WI38 (cell line): ENCODE measurements at regions not wholly inside any gene's neighbourhood (a gene's known extent, or its start where the extent isn't known, plus 50 kb on each side); places are given as distances from the start of the nearest gene placed in this dataset.
"Not testable (repeated sequence)": the region's sequence is repeated elsewhere in the genome, so short reads cannot be mapped to it uniquely, and the experiment has no call there.

ENCODE experiments used
- H3K4me3 ChIP-seq: 2 replicates; pipeline ENCODE4 v1.5.1; 2011; ENCODE audit warnings: low read depth, mild to moderate bottlenecking, control low read depth, low read length
- TF ChIP-seq, protein P1 (sequence below): IDR thresholded peaks from 2 replicates; pipeline ENCODE4 v1.5.1; 2012; ENCODE audit warnings: low read depth, mild to moderate bottlenecking, control low read depth, low read length

DNA sequence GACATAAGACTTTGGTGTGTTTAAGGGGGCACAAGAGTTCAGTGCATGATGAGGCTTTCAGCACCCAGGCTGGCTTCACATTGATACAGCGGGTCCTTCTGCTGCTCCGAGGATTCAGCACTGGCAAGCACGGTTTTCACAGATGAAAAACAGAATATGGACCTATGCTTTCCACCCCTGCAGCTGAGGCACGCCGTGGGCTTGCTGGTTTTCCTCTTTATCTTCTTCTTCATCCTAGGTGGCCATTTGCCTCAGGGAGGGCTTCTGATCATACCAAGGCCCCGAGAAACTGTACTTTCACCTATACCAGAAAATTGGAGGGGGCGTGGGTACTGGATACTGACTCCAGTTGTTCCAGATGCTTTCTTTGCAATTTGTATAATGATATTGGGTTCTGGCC is 277.1 kb upstream of the ZNF32 start:
- TF ChIP-seq, protein P1, sequence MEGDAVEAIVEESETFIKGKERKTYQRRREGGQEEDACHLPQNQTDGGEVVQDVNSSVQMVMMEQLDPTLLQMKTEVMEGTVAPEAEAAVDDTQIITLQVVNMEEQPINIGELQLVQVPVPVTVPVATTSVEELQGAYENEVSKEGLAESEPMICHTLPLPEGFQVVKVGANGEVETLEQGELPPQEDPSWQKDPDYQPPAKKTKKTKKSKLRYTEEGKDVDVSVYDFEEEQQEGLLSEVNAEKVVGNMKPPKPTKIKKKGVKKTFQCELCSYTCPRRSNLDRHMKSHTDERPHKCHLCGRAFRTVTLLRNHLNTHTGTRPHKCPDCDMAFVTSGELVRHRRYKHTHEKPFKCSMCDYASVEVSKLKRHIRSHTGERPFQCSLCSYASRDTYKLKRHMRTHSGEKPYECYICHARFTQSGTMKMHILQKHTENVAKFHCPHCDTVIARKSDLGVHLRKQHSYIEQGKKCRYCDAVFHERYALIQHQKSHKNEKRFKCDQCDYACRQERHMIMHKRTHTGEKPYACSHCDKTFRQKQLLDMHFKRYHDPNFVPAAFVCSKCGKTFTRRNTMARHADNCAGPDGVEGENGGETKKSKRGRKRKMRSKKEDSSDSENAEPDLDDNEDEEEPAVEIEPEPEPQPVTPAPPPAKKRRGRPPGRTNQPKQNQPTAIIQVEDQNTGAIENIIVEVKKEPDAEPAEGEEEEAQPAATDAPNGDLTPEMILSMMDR: no peak
- no peak overlapping the region for H3K4me3 ChIP-seq

DNA sequence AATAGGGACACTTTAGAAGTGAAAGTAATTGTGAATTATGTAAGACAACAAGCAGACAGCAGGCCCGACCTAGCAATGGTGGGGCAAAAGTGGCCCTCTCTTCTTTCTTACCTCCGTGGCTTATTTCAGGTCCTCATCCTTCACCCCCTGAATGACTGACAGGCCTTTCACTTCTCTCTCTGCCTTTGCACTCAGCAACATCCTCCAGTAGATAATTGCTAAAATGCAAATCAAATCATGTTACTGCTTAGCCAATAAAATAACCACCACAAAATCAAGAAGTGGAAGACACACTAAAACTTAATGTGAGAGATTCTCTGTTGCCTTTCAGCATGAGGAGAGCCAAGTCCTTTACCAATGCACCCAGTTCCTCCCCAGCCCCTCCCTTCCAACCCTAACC is 274.6 kb upstream of the ZNF32 start:
- no peak overlapping the region for H3K4me3 ChIP-seq
- TF ChIP-seq, protein P1: no peak

DNA sequence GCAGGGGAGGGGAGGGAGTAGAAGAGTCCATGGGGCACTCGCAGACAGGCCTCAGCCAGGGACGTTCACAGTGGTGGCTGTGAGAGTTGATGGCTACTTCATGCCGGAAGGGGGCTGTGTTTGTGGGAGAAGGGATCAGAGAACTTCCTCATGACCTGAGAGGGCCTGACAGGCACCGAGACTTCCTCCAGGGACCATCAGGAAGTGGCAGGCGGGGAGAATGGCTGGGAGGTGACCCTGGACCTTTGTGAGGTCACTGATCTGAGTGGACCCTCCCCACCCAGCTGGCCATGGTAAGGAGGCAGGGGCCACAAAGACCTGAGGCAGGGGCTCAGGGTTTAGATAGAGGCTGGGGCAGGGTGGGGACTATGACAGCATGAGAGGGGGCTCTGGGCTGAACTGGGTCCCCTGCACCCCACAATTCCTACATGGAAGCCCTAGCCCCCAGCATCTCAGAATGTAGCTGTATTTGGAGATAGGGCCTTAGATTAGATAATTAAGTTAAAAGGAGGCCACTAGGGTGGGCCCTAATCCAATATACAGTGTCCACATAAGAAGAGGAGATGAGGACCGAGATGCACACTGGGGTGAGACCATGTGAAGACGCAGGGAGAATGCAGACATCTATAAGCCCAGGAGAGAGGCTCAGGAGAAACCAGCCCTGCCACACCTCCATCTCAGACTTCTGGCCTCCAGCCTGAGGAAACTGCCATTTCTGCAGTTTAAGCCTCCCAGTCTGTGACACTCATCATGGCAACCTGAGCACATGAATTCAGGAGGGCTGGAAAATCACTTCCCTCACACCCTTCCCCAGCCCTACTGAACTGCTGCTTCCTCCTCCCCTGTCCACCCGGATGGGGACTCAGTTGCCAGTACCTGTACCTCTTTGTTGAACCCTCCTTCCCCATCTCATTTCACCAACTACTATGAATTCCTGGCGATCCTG is 273.9 kb upstream of the ZNF32 start:
- TF ChIP-seq, protein P1: no peak
- no peak overlapping the region for H3K4me3 ChIP-seq

DNA sequence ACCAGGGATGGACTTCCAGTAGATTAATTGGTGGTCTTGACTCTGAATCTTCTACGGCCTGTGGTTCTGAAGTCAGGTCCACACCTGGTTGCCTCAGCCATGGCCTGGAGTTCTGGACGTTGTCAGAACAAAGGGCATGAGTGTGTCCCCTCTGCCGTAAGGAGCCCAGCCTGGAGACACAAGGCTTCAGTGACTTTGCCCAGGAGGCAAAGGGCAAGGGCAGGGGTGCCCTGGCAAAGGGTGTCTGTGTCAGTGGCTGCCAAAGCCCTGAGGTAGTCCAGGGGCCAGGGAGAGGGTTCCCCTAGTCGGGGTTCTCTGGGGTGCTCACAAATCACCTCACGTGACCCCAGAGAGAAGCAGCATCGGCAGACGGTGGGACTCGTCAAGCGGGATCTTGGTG is 273.2 kb upstream of the ZNF32 start:
- TF ChIP-seq, protein P1: no peak
- H3K4me3 ChIP-seq: no peak overlapping the region

DNA sequence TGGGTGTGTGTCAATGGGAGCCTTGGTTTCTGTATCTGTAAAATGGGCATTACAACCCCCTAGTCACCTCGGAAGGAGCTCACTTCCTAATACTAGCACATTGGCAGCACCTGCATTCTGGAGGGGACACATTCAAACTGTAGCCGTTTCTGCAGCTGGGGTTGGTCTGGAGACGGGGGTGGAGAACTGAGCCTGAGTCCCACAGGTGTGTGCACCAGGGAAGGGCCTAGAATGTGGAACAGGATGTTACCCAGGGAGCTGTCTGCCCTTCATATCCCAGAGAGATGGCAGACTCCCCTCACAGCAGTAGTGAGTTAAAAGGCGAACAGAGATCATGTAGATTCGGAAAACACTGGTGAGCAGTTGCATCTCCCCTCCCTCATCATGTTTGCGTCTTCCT is 272.8 kb upstream of the ZNF32 start:
- TF ChIP-seq, protein P1: no peak

DNA sequence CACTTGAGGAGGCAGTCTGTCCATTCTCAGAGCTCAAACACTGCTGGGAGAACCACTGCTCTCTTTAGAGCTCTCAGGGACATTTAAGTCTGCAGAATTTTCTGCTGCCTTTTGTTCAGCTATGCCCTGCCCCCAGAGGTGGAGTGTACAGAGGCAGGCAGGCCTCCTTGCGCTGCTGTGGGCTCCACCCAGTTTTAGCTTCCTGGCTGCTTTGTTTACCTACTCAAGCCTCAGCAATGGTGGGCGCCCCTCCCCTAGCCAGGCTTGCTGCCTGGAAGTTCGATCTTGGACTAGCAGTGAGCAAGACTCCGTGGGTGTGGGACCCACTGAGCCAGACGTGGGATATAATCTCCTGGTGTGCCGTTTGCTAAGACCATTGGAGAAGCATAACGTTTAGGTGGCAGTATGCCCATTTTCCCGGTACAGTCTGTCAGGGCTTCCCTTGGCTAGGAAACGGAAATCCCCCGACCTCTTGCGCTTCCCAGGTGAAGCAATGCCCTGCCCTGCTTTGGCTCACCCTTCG is 271.6 kb upstream of the ZNF32 start:
- H3K4me3 ChIP-seq: not testable (repeated sequence)

More for the DNA sequence above, 272.8 kb upstream of the ZNF32 start:
- no peak overlapping the region for H3K4me3 ChIP-seq

DNA sequence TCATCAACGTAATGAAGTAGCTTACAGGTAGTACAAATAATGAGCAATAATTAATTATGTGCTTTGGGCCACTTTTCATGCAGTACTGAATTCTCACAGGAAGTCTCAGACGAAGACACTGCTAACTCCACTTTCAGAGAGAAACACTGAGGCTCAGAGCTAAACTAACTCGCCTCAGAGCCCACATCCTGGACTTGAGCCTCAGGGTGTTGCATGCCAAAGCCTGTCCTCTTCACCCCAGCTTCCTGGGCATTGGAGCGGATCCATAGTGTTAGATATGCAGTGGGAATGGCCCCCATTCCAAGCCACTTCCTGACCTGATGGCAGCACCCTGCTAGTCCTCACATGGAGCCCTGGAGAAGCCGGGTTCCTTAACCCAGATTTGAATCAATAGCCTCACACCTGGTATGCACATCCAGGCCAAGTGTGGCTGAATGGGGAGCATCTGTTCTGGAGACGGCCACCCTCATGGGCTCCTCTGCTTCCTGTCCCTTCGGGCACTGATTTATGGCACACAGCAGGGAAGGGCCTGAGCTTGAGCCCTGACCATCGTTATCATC is 265.1 kb upstream of the ZNF32 start:
- TF ChIP-seq, protein P1: no peak
- no peak overlapping the region for H3K4me3 ChIP-seq
